ENCODE measurements at regions not wholly inside any gene's neighbourhood (a gene's known extent, or its start where the extent isn't known, plus 50 kb on each side); places are given as distances from the start of the nearest gene placed in this dataset.
A peak's percentile ranks its signal among the peaks of the same experiment; 100 is the strongest.
"Not testable (repeated sequence)": the region's sequence is repeated elsewhere in the genome, so short reads cannot be mapped to it uniquely, and the experiment has no call there.

DNA sequence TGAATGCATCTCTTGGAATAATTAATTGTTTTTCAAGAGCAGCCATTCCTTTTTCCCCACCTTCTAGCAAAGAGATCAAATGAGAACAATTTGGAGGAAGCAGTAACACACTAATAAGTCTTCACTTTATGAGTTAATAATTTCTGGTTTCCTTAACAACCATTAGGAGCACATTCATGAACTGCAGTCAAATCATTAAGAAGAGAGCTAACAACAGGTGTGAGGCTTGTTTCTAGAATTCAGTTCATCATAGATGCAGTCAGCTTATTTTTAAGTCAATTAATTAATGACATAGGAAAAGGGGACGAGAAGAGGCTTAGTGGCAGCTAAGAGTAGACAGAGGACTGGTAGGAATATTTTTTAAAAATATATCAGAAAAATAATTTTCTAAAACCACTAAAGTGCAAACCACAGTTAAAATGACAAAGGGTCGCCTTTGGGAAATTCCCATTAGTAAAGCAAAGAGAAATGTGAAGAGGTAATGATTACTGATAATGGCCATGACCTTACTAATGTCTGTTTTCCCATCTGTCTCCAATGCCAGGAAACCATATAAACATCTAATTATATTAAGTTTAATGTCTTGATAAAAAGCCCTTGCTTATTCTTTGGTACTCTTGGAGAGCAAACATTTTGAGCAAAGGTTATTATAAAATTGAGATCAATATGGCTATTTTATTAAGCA is 184.2 kb downstream of the KCNJ2 start:
- intact Hi-C loops (cut with DNase I), result no loop called here
- DNase-seq, result no peak

DNA sequence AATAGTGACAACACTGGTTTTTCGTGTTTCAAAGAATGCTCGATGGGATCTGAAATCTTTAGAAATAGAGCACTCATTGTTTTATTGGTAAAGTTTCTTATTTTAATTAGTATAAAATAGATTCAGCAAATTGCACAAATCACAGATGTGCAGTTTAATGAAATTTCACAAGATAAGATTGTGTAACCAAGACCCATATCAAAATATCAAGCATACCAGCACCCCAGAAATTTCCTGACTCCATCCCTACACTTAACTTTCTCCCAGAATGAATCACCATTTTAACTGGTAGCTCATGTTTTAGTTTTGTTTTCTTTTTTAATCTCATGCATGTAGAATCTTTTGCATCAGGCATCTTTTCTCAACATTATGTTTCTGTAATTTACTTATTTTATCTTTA is 185.9 kb downstream of the KCNJ2 start:
- no peak for DNase-seq
- intact Hi-C loops (cut with DNase I), result no loop called here

DNA sequence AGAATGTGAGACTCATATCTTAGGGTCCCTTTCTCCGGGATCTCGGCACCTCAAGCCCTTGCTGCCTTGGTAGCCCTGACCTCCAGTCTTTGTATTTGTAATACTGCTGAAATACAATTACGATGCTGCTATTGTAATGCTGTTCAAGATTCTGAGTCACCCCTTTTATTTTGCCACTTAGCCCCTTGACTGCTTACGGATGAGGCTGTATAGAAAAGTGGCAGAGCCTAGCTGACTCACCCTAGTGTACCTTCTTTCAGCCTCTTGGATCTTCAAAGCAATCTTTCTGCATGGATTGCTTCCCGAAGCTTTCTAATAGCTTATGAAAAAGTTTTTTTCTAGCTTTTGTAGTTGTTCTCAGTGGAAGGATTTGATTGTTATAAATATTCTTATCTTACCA is 187.9 kb downstream of the KCNJ2 start:
- intact Hi-C loops (cut with DNase I), result no loop called here
- DNase-seq, result no peak

DNA sequence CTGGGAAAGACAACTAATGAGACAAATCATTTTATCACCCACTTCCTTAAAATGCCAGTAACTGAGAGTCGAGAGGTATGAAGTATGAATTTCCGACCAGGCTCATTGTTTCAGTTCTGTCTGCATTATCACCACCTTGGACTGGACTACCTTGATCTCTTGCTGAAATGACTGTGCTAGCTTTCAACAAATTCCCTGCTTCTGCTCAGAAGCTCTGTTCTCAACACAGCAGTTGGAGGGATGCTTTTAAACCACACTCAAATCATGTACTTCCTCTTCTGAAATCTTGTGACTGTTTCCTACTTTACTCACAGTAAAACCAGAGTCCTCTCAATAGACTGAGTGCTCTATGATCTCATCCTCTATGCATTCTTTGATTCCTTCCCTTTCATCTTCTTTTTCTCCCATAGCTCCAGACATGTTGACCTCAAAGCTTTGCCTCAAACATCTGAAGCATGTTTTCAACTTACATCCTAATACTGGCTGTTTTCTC is 195.8 kb downstream of the KCNJ2 start:
- no peak for DNase-seq
- intact Hi-C loops (cut with DNase I), result no loop called here

DNA sequence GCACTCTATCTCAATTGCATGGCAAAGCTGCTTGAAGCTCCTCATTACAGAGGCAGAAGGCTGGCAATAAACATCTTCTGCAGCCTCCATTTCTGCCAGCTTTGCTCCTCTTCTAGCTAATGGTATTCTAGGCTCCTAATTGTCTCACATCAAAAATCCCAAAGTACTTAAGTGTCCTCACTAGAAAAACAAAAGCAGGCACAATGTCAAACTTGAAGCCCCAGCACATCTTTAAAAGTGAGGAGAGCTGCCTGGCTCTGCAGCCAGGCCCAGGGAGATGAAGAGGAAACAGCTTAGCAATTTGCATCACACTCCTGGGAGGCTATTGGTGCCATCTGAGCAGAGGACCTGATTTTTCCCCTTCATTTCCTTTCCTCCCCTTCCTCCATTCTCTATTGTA is 197.1 kb downstream of the KCNJ2 start:
- intact Hi-C loops (cut with DNase I), result no loop called here
- DNase-seq, result no peak

DNA sequence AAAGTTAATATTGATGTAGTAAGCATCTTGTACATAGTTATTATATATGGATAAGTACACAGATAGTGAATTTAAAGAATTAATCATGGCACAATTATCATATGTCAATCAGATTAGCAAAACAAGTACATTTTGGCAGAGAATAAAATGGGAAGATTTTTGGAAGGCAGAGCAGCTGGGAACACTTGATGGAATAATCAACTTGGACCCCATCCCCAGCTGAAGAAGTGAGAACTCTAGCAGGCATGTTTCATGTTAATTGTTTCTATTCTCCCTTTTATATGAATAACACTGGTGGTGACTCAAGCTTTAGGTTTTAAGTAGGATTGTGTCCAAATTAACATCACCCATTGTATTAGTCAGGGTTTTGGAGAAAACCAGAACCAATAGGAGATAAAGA is 198.7 kb downstream of the KCNJ2 start:
- intact Hi-C loops (cut with DNase I), result no loop called here
- no peak for DNase-seq

DNA sequence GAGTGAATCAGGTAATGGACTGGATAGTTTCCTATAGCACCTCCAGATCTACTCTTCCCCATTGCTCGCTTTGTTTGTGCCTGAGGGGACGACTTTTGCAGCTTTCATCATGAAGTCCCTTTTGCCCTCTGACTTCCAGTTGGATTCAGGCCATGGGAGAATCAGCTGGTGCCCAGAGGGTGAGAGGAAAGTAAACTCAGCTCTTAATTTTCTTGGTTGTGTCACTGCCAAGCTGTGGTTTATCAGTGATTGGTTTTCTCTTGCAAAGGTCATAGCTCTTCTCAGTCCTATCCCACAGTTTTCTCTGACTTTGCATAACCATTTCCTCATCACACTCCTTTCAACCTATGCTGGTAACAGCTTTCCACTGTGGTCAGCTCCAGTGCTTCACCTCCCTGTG is 200.1 kb downstream of the KCNJ2 start:
- intact Hi-C loops (cut with DNase I), result no loop called here
- no peak for DNase-seq

DNA sequence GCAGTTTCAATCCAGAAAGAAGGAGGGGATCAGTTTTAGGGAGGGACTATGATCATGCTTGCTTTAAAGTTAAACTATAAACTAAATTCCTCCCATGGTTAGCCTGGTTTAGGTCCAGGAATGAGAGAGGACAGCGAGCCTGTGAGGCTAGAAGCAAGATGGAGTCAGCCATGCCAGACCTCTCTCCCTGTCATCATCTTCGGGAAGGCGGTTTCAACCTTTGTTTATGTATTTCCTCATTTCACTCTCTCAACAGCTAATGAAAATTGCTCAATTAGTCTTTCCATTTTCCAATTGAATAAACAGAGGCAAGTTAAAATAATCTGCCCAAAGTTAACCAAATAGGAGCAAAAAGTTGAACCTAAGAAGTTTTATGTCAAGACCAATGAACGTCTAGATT is 201.5 kb downstream of the KCNJ2 start:
- DNase-seq, result no peak
- intact Hi-C loops (cut with DNase I), result no loop called here

DNA sequence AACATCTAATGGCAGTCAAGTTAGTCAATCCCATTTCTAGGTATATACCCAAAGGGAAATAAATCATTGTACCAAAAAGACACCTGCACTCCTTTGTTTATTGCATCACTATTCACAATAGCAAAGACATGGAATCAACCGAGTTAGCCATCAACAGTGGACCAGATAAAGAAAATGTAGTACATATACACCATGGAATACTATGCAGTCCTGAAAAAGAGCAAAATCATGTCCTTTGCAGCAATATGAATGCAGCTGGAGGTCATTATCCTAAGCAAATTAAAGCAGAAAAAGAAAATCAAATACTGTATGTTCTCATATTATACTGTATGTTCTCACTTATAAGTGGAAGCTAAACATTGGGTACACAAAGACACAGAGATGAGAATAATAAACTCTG is 204.0 kb downstream of the KCNJ2 start:
- intact Hi-C loops (cut with DNase I), result no loop called here
- no peak for DNase-seq

DNA sequence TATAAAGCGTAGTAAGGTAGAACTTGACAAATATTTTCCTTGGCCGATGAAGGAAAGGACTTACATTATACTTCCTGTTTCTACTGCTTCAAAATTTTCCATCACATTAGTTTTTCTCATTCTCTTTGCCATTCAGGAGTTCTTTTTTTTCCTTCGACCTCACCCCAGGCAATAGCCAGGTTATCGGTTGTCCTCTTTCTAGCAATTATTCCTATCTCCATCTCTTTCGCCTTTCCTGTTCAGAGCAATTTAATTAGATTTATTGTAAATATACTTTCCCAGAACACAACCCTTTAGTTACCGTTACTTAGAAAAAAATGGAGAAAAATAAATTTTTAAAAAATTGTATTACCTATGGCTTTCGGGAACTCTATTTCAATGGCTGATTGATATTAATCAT is 205.2 kb downstream of the KCNJ2 start:
- intact Hi-C loops (cut with DNase I), result no loop called here
- DNase-seq, result no peak

DNA sequence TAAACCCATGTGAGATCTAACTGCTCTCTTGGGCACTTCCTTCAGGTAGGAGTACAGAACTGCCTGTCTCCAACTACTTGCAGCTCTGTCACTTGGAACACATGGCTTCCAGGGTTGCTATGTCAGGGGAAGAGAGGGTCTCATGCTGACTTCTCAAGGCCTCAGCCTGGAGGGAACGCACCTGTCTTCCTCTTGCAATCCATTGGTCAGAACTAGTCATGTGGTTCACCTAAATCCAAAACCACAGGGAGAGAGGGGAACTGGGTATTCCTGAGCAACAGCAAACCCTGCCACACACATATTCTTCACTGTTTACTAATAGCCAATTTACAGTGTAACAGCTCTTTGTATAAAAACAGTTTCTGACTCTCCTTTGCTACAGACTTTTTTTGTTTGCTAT is 206.1 kb downstream of the KCNJ2 start:
- peak in 1 of 42 donors; percentile 39 for DNase-seq
- intact Hi-C loops (cut with DNase I), result no loop called here

DNA sequence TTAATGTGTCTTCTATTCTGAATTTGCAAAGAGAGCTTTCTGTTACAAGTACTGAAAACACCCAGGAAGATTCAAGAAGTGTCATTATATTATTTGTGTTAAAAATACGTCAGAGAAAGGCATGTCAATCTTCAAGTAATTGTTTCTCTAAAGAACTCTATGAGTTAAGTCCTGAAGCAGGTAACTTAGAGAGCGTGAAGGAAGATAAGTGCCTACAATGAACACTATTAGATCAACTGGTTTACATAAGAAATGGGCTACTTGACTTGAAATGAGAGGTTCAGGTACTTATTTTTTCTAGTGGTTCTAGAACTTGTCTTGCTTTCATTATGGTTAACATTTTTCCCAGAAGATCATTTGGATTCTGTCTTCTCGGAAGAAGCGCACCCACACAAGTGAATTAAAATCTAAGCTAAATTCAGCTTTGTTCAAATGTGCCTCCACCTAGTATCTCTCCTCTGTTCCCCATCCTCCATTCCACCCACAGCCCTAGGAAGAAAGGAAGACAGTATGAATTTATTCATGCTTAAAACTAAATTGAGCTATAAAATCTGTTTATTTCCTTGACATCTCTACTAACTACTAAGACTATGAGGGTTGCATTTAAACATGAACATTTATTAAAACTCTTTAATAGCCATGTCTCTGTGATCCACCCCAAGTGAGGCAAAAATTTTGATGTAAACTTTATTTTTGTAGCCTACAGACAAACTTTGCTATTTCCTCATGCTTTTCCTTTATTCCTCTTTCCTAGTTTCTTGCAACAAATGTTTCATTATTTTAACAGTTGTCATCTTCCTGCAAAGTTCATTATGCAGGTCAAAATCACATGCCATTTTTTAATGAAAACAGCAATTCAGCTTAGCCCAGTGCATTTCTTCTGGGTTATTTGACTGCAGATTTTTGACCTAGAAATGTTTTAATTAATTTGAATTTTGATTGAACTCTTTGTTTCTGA is 206.8 kb downstream of the KCNJ2 start:
- peak in 21 of 42 donors; percentile 12 to 70 (median 28) for DNase-seq
- intact Hi-C loops (cut with DNase I), result no loop called here

DNA sequence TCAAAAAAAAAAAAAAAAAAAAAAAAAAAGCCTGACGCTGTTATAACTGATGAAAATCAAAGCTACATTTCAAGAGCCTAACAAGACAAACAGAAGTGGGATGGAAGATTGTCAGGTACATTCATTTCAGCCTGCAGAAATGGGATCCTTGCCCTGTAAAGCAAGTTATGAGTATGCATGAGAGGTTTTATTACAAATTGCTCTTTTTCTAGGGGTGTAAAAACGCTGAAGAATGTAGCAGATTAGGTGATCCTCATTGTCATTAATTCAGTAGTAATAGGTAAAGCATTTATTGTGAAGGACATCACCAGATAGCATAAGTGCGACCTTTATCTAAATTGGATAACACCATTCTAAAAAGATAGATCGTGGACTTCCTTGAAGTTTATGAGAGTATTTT is 208.3 kb downstream of the KCNJ2 start:
- DNase-seq, result no peak
- intact Hi-C loops (cut with DNase I), result no loop called here

DNA sequence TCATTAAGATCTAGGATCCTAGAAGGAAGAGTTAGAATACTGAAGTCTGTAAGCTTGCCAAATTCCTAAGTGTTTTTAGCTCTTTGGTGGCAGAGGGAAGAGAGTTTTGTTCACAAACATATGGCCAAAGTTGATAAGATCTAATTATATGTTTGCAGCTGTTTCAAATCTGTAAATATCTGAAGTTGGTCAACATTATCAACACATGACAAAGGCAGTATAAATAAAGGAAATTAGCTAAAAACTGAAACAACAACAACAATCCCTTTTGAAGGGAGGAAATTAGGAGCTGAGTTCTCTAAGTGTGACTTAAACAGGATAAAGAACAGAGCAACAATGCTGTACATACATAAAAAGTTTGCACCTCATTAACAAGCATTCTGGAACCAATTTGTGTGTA is 208.7 kb downstream of the KCNJ2 start:
- intact Hi-C loops (cut with DNase I), result no loop called here
- no peak for DNase-seq

DNA sequence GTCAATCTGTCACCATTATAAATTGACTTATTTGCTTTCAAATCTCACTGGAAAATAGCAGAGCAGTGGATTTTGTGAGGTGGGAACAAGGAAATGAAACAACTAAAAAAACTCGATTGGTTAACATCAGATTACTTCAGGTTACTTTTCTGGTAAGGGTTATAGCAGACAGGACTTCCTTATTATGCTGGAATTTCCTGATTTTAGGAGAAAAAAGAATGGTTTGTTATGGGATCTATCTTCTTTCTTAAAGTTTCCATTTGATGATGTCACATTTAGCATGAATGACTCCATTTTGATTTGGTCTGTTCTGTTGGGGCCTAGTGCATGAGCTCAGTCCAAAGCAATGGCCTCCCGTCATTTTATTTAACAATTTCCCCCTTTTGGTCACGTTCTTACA is 210.6 kb downstream of the KCNJ2 start:
- intact Hi-C loops (cut with DNase I), result no loop called here
- no peak for DNase-seq

DNA sequence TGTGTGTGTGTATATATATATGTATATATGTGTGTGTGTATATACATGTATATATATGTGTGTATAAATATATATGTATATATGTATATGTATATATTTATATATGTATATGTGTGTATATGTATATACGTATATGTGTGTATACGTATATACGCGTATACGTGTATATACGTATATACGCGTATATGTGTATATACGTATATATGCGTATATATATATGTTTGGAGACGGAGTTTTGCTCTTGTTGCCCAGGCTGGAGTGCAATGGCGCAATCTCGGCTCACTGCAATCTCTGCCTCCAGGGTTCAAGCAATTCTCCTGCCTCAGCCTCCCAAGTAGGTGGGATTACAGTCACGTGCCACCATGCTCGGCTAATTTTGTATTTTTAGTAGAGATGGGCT is 212.6 kb downstream of the KCNJ2 start:
- intact Hi-C loops (cut with DNase I); DNase-seq: not testable (repeated sequence)

DNA sequence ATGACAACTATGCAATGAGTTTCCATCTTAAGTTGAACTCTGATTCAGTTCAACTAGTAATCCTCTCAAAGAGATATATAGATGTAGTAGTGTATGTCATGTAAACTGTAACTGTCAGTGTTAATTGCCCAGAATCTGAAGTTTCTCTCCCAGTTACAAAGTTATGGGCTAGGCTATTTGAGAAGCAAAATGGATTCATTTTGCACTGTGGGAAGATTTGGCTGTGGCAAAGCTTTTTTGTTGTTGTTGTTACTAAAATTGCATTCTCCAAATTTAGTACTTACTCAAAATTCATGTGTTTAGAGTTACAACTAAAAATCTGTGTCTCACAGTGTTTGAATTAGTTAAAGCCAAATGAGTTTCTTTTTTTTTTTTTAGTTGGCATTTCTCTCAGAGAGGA is 219.0 kb downstream of the KCNJ2 start:
- no peak for DNase-seq
- intact Hi-C loops (cut with DNase I), result no loop called here

DNA sequence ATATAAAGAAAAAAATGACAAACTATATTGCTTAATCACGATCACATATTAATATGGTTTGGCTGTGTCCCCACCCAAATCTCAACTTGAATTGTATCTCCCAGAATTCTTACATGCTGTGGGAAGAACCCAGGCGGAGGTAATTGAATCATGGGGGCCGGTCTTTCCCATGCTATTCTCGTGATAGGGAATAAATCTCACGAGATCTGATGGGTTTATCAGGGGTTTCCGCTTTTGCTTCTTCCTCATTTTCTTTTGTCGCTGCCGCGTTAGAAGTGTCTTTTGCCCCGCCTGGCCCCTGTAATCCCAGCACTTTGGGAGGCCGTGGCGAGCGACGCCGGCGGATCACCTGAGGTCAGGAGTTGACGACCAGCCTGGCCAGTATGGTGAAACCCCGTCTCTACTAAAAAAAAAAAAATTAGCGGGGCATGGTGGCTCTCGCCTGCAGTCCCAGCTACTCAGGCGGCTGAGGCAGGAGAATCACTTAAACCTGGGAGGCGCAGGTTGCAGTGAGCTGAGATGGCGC is 220.0 kb downstream of the KCNJ2 start:
- DNase-seq; intact Hi-C loops (cut with DNase I): not testable (repeated sequence)

DNA sequence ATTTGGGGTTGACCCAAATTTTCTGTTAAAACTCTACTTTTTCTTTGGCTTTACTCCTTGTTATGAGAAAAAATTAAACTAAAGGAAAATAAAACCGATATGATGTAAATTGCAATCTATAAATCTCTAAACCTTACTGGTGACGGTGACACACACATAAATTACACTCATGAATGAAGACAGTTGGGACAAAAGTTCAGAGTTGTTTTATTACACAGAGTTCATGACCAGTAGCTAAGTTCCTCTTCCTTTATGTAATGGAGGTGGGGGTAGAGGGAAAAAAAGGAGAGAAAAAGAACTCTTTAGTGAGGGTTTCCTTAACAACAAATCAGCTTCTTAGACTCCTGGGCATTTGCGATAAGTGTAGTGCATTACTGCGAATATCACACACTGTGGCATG is 220.7 kb downstream of the KCNJ2 start:
- intact Hi-C loops (cut with DNase I), result no loop called here
- DNase-seq, result no peak

DNA sequence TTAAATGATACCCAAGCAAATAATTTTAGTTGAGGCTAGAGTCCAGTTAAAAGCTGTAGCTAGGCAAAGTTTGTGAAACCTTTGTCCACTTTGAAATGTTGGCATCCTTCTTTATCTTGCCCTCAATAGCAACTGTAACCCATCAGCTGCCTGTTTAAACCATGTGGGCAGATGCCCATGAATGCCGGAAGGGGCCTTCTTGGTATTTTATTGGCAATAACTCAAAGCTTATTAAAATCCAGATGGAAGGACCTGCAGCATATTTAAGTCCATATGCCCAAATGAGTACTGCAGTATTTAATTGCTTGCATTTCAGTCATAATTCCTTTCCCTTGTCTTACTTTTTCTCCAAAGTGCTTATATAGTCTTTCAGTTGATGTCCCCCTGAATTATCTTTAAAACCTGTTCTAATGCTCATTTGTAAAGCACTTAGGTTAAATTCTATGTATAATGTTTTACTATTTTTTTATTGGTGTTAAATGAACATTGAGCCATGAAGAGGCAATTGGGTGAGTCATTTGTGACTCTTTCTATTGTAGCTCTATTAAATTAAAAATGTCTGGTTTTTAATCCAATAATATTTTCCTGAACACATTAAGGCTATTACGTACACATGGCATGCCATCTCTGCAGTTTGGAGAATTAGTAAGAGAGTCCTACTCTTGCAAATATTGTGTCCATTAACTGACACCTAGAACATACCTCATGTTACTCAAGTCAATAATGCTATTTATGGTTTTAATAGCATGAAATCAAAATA is 225.3 kb downstream of the KCNJ2 start:
- intact Hi-C loops (cut with DNase I), result no loop called here
- no peak for DNase-seq
